ENCODE measurements at regions not wholly inside any gene's neighbourhood (a gene's known extent, or its start where the extent isn't known, plus 50 kb on each side); places are given as distances from the start of the nearest gene placed in this dataset.

DNA sequence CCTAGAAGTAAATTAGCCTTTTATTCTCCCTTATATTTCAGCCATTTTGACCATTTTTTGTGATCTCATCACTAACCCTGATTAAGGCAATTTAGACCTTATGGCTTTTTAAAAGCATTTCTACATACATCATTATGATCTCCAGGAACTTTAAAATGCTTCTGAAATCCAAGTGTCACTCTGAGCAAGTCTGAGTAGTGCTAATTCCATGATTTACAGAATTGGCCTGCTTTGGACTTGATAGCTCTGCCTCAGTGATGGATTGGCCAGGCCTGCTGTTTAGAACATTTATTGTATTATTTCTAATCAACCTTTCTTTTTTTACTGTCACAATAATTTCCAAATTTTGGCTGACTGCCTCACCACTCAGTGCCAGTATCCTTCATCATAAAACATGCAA is 116.4 kb downstream of the KCNA4 start:
- Histone ChIP-seq H3K4me3 (replicated peaks; ENCODE audit: insufficient read depth, low read length) (no peak overlapping the region), H3K27me3 (ENCODE audit: insufficient read depth, poor library complexity, severe bottlenecking) (no peaks in the 10 kb centered on the region)
- TF ChIP-seq GABPA (IDR thresholded peaks at IDR 0.05; ENCODE audit: low read depth) (no peak), SPI1 (IDR thresholded peaks at IDR 0.05; ENCODE audit: borderline replicate concordance, low read depth) (no peak), POLR2AphosphoS5 (IDR thresholded peaks at IDR 0.05; ENCODE audit: low read depth) (no peak)
- TF ChIP-seq, protein P1, sequence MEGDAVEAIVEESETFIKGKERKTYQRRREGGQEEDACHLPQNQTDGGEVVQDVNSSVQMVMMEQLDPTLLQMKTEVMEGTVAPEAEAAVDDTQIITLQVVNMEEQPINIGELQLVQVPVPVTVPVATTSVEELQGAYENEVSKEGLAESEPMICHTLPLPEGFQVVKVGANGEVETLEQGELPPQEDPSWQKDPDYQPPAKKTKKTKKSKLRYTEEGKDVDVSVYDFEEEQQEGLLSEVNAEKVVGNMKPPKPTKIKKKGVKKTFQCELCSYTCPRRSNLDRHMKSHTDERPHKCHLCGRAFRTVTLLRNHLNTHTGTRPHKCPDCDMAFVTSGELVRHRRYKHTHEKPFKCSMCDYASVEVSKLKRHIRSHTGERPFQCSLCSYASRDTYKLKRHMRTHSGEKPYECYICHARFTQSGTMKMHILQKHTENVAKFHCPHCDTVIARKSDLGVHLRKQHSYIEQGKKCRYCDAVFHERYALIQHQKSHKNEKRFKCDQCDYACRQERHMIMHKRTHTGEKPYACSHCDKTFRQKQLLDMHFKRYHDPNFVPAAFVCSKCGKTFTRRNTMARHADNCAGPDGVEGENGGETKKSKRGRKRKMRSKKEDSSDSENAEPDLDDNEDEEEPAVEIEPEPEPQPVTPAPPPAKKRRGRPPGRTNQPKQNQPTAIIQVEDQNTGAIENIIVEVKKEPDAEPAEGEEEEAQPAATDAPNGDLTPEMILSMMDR (IDR thresholded peaks at IDR 0.05; ENCODE audit: insufficient read depth, low read length): no peak
- TF ChIP-seq, protein P2, sequence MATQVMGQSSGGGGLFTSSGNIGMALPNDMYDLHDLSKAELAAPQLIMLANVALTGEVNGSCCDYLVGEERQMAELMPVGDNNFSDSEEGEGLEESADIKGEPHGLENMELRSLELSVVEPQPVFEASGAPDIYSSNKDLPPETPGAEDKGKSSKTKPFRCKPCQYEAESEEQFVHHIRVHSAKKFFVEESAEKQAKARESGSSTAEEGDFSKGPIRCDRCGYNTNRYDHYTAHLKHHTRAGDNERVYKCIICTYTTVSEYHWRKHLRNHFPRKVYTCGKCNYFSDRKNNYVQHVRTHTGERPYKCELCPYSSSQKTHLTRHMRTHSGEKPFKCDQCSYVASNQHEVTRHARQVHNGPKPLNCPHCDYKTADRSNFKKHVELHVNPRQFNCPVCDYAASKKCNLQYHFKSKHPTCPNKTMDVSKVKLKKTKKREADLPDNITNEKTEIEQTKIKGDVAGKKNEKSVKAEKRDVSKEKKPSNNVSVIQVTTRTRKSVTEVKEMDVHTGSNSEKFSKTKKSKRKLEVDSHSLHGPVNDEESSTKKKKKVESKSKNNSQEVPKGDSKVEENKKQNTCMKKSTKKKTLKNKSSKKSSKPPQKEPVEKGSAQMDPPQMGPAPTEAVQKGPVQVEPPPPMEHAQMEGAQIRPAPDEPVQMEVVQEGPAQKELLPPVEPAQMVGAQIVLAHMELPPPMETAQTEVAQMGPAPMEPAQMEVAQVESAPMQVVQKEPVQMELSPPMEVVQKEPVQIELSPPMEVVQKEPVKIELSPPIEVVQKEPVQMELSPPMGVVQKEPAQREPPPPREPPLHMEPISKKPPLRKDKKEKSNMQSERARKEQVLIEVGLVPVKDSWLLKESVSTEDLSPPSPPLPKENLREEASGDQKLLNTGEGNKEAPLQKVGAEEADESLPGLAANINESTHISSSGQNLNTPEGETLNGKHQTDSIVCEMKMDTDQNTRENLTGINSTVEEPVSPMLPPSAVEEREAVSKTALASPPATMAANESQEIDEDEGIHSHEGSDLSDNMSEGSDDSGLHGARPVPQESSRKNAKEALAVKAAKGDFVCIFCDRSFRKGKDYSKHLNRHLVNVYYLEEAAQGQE (IDR thresholded peaks at IDR 0.05; ENCODE audit: insufficient replicate concordance, low read depth): no peak

DNA sequence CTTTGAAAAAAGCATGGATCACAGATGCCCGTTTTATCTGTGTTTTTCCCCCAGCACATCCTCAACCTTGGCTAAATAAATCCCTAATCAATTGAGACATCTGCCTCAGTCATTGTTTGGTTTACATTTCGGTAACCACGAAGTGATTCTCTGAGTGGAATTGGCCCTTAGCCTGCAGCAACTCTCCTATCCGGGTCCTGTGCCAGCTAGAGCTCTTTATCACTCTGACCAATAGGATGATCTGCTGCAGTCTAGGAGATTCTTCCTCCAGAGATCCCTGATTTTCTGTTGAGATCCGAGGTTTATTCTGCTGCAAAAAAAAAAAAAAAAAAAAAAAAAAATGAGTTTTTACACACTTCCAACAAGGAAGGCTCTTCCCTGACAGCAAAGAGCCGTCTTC is 137.3 kb downstream of the KCNA4 start:
- TF ChIP-seq POLR2AphosphoS5 (IDR thresholded peaks at IDR 0.05; ENCODE audit: low read depth) (no peak), GABPA (IDR thresholded peaks at IDR 0.05; ENCODE audit: low read depth) (no peak), SPI1 (IDR thresholded peaks at IDR 0.05; ENCODE audit: borderline replicate concordance, low read depth) (no peak)
- TF ChIP-seq, protein P1 (IDR thresholded peaks at IDR 0.05; ENCODE audit: insufficient read depth, low read length): no peak
- TF ChIP-seq, protein P2 (IDR thresholded peaks at IDR 0.05; ENCODE audit: insufficient replicate concordance, low read depth): no peak
- Histone ChIP-seq H3K4me3 (replicated peaks; ENCODE audit: insufficient read depth, low read length) (no peak overlapping the region), H3K27me3 (ENCODE audit: insufficient read depth, poor library complexity, severe bottlenecking) (peaks cover 3% of the 10 kb centered on the region), H3K27ac (replicated peaks) (no peak overlapping the region)
- no peak for DNase-seq (ENCODE audit: low read depth in 1 of 2, low spot score in 1 of 2)

More for the DNA sequence above, 116.4 kb downstream of the KCNA4 start:
- H3K27ac ChIP-seq (replicated peaks): no peak overlapping the region
- no peak for DNase-seq (ENCODE audit: low read depth in 1 of 2, low spot score in 1 of 2)

DNA sequence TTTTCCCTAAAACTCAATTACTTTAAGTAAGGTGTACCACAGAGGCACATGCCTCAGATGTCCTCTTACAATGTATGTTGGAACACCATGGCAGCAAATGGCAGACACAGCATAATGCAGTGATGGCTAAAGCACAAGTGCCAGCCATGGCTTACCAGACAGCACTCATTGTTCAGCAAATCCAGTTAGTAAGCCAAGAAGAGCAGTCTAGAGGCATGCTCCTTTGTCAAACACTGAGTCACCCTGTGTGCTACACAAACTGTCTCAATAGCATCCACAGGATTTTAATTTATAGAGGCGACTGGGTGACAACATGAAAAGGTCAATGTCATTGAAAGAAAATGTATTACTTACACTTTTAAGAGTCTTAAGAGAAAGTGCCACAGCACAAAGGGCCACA is 140.6 kb downstream of the KCNA4 start:
- DNase-seq (ENCODE audit: low read depth in 1 of 2, low spot score in 1 of 2): no peak
- TF ChIP-seq POLR2AphosphoS5 (IDR thresholded peaks at IDR 0.05; ENCODE audit: low read depth): no peak
- TF ChIP-seq GABPA (IDR thresholded peaks at IDR 0.05; ENCODE audit: low read depth): no peak
- TF ChIP-seq SPI1 (IDR thresholded peaks at IDR 0.05; ENCODE audit: borderline replicate concordance, low read depth): no peak
- TF ChIP-seq, protein P1 (IDR thresholded peaks at IDR 0.05; ENCODE audit: insufficient read depth, low read length): no peak
- TF ChIP-seq, protein P2 (IDR thresholded peaks at IDR 0.05; ENCODE audit: insufficient replicate concordance, low read depth): no peak

More for the DNA sequence above, 140.6 kb downstream of the KCNA4 start:
- no peak overlapping the region for H3K4me3 ChIP-seq (replicated peaks; ENCODE audit: insufficient read depth, low read length)
- no peak overlapping the region for H3K27ac ChIP-seq (replicated peaks)
- H3K27me3 ChIP-seq (ENCODE audit: insufficient read depth, poor library complexity, severe bottlenecking): peaks cover 3% of the 10 kb centered on the region

All from HL-60 (cell line).